ENCODE measurements at regions not wholly inside any gene's neighbourhood (a gene's known extent, or its start where the extent isn't known, plus 50 kb on each side); places are given as distances from the start of the nearest gene placed in this dataset.

GRCh38 chrX:6383488-6383887 is 151.4 kb downstream of the VCX3A start:
- Histone ChIP-seq H3K27ac (no peak overlapping the region), H3K9me3 (replicated peaks) (no peaks in the 10 kb centered on the region), H3K4me1 (no peaks in the 10 kb centered on the region), H3K4me3 (no peak overlapping the region), H3K27me3 (no peaks in the 10 kb centered on the region), H3K36me3 (no peaks in the 10 kb centered on the region)
- no peak for DNase-seq

DNA sequence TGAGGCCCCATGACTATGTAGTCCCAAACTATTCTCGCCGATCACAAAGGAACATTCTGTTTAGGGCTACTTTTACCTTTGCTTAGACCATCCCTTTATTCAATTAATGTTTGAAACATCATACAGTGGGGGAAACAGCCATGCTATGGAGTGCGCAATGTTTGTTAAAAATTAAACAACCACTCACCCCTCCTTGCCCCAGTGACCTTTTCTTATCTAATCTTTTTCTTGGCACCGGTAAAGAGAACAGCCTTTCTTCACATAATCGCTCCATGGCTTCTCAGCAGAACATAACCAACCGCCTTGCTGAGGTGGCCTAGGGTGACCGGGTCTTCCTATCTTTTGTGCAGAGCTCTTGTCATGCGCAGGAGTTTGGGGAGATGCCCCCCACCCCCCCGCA is 152.6 kb downstream of the VCX3A start:
- no peaks in the 10 kb centered on the region for H3K36me3 ChIP-seq
- no peaks in the 10 kb centered on the region for H3K27me3 ChIP-seq
- DNase-seq: no peak
- no peaks in the 10 kb centered on the region for H3K9me3 ChIP-seq (replicated peaks)
- H3K4me1 ChIP-seq: no peaks in the 10 kb centered on the region
- H3K4me3 ChIP-seq: no peak overlapping the region
- H3K27ac ChIP-seq: no peak overlapping the region

GRCh38 chrX:6377103-6377764 is 148.6 kb upstream of the NLGN4X start:
- no peaks in the 10 kb centered on the region for H3K9me3 ChIP-seq (replicated peaks)
- H3K4me1 ChIP-seq: no peaks in the 10 kb centered on the region
- DNase-seq: no peak
- no peak overlapping the region for H3K27ac ChIP-seq
- H3K36me3 ChIP-seq: no peaks in the 10 kb centered on the region
- no peak overlapping the region for H3K4me3 ChIP-seq
- no peaks in the 10 kb centered on the region for H3K27me3 ChIP-seq

- Histone ChIP-seq H3K4me3 (no peak overlapping the region), H3K27ac (no peak overlapping the region), H3K4me1 (no peaks in the 10 kb centered on the region), H3K9me3 (replicated peaks) (no peaks in the 10 kb centered on the region), H3K27me3 (no peaks in the 10 kb centered on the region), H3K36me3 (no peaks in the 10 kb centered on the region)
- DNase-seq: no peak
Observed at GRCh38 chrX:6374556-6374955, 145.9 kb upstream of the NLGN4X start.

- no peaks in the 10 kb centered on the region for H3K36me3 ChIP-seq
- no peaks in the 10 kb centered on the region for H3K9me3 ChIP-seq (replicated peaks)
- no peak overlapping the region for H3K4me3 ChIP-seq
- no peaks in the 10 kb centered on the region for H3K4me1 ChIP-seq
- no peak overlapping the region for H3K27ac ChIP-seq
- no peak for DNase-seq
- H3K27me3 ChIP-seq: no peaks in the 10 kb centered on the region
Observed at GRCh38 chrX:6372981-6373380, 144.3 kb upstream of the NLGN4X start.

GRCh38 chrX:6371353-6371752 is 142.7 kb upstream of the NLGN4X start:
- Histone ChIP-seq H3K9me3 (replicated peaks) (no peaks in the 10 kb centered on the region), H3K36me3 (no peaks in the 10 kb centered on the region), H3K27me3 (no peaks in the 10 kb centered on the region), H3K4me3 (no peak overlapping the region), H3K4me1 (no peaks in the 10 kb centered on the region), H3K27ac (no peak overlapping the region)
- DNase-seq: no peak

GRCh38 chrX:6363188-6363587 is 134.5 kb upstream of the NLGN4X start:
- Histone ChIP-seq H3K4me3 (no peak overlapping the region), H3K9me3 (replicated peaks) (no peaks in the 10 kb centered on the region), H3K27me3 (no peaks in the 10 kb centered on the region), H3K4me1 (no peaks in the 10 kb centered on the region), H3K36me3 (no peaks in the 10 kb centered on the region), H3K27ac (no peak overlapping the region)
- no peak for DNase-seq

GRCh38 chrX:6325437-6325836 is 96.8 kb upstream of the NLGN4X start:
- H3K4me3 ChIP-seq: no peak overlapping the region
- H3K27me3 ChIP-seq: no peaks in the 10 kb centered on the region
- H3K36me3 ChIP-seq: no peaks in the 10 kb centered on the region
- no peaks in the 10 kb centered on the region for H3K9me3 ChIP-seq (replicated peaks)
- H3K27ac ChIP-seq: no peak overlapping the region
- H3K4me1 ChIP-seq: no peaks in the 10 kb centered on the region
- no peak for DNase-seq

GRCh38 chrX:6313356-6313755 is 84.7 kb upstream of the NLGN4X start:
- no peaks in the 10 kb centered on the region for H3K9me3 ChIP-seq (replicated peaks)
- H3K27me3 ChIP-seq: no peaks in the 10 kb centered on the region
- H3K4me1 ChIP-seq: no peaks in the 10 kb centered on the region
- no peak overlapping the region for H3K27ac ChIP-seq
- no peaks in the 10 kb centered on the region for H3K36me3 ChIP-seq
- DNase-seq: no peak
- H3K4me3 ChIP-seq: no peak overlapping the region

DNA sequence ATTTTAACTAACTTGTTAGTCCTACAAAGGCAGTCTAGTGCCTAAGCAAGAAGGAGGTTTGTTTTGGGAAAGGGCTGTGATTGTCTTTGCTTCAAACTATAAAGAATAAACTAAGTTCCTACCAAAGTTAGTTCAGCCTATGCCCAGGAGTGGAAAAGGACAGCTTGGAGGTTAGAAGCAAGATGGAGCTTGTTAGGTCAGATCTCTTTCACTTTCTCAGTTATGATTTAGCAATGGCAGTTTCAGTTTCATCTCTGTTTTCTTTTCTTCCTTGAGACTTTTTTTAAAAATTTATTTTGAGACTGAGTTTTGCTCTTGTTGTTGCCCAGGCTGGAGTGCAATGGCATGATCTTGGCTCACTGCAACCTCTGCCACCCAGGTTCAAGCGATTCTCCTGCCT is 82.9 kb upstream of the NLGN4X start:
- DNase-seq: no peak
- Histone ChIP-seq H3K27me3 (no peaks in the 10 kb centered on the region), H3K27ac (no peak overlapping the region), H3K36me3 (no peaks in the 10 kb centered on the region), H3K4me1 (no peaks in the 10 kb centered on the region), H3K9me3 (replicated peaks) (no peaks in the 10 kb centered on the region), H3K4me3 (no peak overlapping the region)

DNA sequence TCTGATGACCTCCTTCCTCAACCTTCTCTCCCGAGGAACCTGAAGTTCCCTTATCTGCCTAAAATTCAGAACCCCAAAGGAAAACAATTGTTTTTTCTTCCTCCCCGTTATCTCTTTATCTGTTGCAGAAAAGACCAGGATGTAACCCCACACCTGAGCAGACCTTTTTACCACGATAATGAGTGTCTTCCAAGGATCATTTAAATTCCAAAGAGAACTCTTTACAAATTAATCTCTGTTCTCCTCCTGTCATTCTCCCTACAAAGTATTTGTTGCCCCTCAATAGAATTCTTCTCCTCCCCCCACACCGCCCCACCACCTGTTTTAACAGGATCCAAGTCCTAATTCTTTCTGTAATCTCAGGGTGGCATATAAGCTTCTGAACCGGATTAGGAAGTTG is 78.5 kb upstream of the NLGN4X start:
- Histone ChIP-seq H3K9me3 (replicated peaks) (no peaks in the 10 kb centered on the region), H3K27ac (no peak overlapping the region), H3K4me1 (no peaks in the 10 kb centered on the region), H3K4me3 (no peak overlapping the region), H3K27me3 (no peaks in the 10 kb centered on the region), H3K36me3 (no peaks in the 10 kb centered on the region)
- DNase-seq: no peak

GRCh38 chrX:6299724-6300123 is 71.1 kb upstream of the NLGN4X start:
- Histone ChIP-seq H3K9me3 (replicated peaks) (no peaks in the 10 kb centered on the region), H3K4me1 (no peaks in the 10 kb centered on the region), H3K36me3 (no peaks in the 10 kb centered on the region), H3K27ac (no peak overlapping the region), H3K27me3 (no peaks in the 10 kb centered on the region), H3K4me3 (no peak overlapping the region)
- DNase-seq: no peak

- Histone ChIP-seq H3K9me3 (replicated peaks) (no peaks in the 10 kb centered on the region), H3K27me3 (no peaks in the 10 kb centered on the region), H3K4me3 (no peak overlapping the region), H3K36me3 (no peaks in the 10 kb centered on the region), H3K27ac (no peak overlapping the region), H3K4me1 (no peaks in the 10 kb centered on the region)
- no peak for DNase-seq
Observed at GRCh38 chrX:6293716-6294115, 65.0 kb upstream of the NLGN4X start.

DNA sequence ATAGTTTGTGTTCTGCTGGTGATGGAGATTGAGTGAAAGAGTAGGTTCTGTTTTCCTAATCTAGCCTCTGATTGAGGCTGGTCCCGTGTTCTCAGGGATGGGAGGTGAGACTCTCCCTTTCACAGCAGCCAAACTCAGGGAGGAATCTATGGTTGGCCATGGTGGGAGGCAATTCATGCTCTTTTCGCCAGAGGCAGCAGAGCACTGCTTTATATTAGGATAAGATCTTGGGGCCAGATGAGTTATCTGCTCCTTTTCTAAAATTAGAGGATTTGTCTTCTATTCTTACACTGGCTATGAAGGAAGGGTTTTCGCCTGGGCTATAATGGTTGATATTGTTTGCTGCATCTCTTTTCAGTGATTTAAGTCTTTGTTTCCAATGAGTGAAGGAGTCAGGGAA is 63.9 kb upstream of the NLGN4X start:
- no peaks in the 10 kb centered on the region for H3K4me1 ChIP-seq
- DNase-seq: peak in 1 of 2 experiments; percentile 3
- H3K27ac ChIP-seq: no peak overlapping the region
- H3K27me3 ChIP-seq: no peaks in the 10 kb centered on the region
- H3K36me3 ChIP-seq: no peaks in the 10 kb centered on the region
- H3K4me3 ChIP-seq: no peak overlapping the region
- H3K9me3 ChIP-seq (replicated peaks): no peaks in the 10 kb centered on the region

GRCh38 chrX:6291444-6291843 is 62.8 kb upstream of the NLGN4X start:
- no peaks in the 10 kb centered on the region for H3K4me1 ChIP-seq
- H3K36me3 ChIP-seq: no peaks in the 10 kb centered on the region
- H3K27ac ChIP-seq: no peak overlapping the region
- H3K9me3 ChIP-seq (replicated peaks): no peaks in the 10 kb centered on the region
- DNase-seq: no peak
- H3K4me3 ChIP-seq: no peak overlapping the region
- H3K27me3 ChIP-seq: no peaks in the 10 kb centered on the region

DNA sequence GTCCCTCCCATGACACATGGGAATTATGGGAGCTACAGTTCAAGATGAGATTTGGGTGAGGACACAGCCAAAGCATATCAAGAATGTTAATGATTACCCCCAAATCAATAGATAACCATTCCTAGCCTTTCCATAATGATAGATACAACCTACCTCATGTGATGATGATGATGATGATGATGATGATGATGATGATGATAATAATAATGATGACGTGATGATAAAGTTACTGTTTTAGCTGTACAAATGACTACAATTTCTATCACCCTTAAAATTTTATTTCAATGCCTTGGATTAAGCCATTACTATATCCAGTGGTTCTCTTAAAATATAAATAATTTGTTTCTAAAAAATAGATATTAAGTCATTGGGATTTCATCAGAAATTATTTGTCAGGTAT is 55.2 kb upstream of the NLGN4X start:
- DNase-seq: no peak
- no peak overlapping the region for H3K4me3 ChIP-seq
- H3K9me3 ChIP-seq (replicated peaks): no peaks in the 10 kb centered on the region
- H3K27me3 ChIP-seq: no peaks in the 10 kb centered on the region
- no peaks in the 10 kb centered on the region for H3K36me3 ChIP-seq
- H3K4me1 ChIP-seq: no peaks in the 10 kb centered on the region
- no peak overlapping the region for H3K27ac ChIP-seq
